ENCODE measurements at regions not wholly inside any gene's neighbourhood (a gene's known extent, or its start where the extent isn't known, plus 50 kb on each side); places are given as distances from the start of the nearest gene placed in this dataset.

DNA sequence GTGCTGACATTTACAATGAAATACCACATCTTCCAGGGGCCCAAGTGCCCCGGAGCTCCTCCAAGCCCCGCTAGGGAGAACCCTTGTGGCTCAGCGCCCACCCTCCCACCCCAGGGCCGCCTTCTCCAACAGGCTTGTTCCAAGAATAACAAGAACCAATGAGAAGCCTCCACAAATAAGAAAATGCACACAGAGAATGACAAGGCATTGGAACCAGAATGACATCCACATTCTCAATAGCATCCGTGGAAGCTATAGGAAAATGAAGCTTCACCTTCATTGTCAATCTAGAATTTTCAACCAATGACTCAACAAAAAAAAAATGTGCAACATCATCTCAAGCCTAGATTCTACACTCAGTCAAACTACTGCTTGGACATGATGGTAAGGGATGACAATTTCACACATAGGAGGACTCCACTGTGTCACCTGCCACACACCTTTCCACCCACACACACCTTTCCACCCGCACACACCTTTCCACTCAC lies 50.4 kb upstream of the PPP2R2D start:
- no TSS peak for BruUV-seq (replicated peaks)

More for the DNA sequence above, 50.4 kb upstream of the PPP2R2D start:
- TF ChIP-seq, protein P1, sequence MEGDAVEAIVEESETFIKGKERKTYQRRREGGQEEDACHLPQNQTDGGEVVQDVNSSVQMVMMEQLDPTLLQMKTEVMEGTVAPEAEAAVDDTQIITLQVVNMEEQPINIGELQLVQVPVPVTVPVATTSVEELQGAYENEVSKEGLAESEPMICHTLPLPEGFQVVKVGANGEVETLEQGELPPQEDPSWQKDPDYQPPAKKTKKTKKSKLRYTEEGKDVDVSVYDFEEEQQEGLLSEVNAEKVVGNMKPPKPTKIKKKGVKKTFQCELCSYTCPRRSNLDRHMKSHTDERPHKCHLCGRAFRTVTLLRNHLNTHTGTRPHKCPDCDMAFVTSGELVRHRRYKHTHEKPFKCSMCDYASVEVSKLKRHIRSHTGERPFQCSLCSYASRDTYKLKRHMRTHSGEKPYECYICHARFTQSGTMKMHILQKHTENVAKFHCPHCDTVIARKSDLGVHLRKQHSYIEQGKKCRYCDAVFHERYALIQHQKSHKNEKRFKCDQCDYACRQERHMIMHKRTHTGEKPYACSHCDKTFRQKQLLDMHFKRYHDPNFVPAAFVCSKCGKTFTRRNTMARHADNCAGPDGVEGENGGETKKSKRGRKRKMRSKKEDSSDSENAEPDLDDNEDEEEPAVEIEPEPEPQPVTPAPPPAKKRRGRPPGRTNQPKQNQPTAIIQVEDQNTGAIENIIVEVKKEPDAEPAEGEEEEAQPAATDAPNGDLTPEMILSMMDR (IDR thresholded peaks at IDR 0.05; ENCODE audit: insufficient read depth in 1 of 2, low read depth in 1 of 2, low read length in 1 of 2, severe bottlenecking in 1 of 2, unreplicated experiment in 1 of 2) = no peak
- DNase-seq = no peak
- Histone ChIP-seq H3K4me3 (ENCODE audit: low read depth, low read length) (no peak overlapping the region), H3K4me1 (no peaks in the 10 kb centered on the region), H3K36me3 (ENCODE audit: control insufficient read depth, insufficient read depth, low read length) (no peaks in the 10 kb centered on the region), H3K9me3 (no peaks in the 10 kb centered on the region), H3K27me3 (replicated peaks; ENCODE audit: control insufficient read depth, insufficient read depth, low read length) (no peaks in the 10 kb centered on the region)
- POLR2A ChIA-PET = no interaction called here
- Mint-ChIP-seq H3K9me3 (ENCODE audit: unreplicated experiment) (peaks cover 11% of the 10 kb centered on the region), H3K27ac (ENCODE audit: unreplicated experiment) (no peak overlapping the region), H3K36me3 (ENCODE audit: insufficient read depth, unreplicated experiment) (no peaks in the 10 kb centered on the region), H3K27me3 (ENCODE audit: insufficient read depth, unreplicated experiment) (peaks cover 4% of the 10 kb centered on the region), H3K4me3 (ENCODE audit: unreplicated experiment) (no peak overlapping the region), H3K4me1 (ENCODE audit: low read depth, unreplicated experiment) (no peaks in the 10 kb centered on the region)
- intact Hi-C loops (cut with micrococcal nuclease; ENCODE audit: unreplicated experiment) = no loop called here
- CTCF ChIA-PET = no interaction called here

All from Caco-2 (cell line).